Peyer's patch (tissue), 4 donors: ENCODE measurements at regions not wholly inside any gene's neighbourhood (a gene's known extent, or its start where the extent isn't known, plus 50 kb on each side); places are given as distances from the start of the nearest gene placed in this dataset.
A peak's percentile ranks its signal among the peaks of the same experiment; 100 is the strongest.

Experiments used
- DNase-seq, 3 donors: peaks; one replicate each; pipeline ENCODE4 v3.0.0-alpha.2; 2017 to 2019
- H3K27ac ChIP-seq, 4 donors: fragments of 200-600 bp; sonication (generic); one replicate each; pipeline ENCODE4 v1.5.1; 2016 to 2019
- H3K27me3 ChIP-seq, 2 donors: fragments of 200-600 bp; sonication (generic); one replicate each; pipeline ENCODE4 v1.5.1; 2019
- H3K36me3 ChIP-seq, 3 donors: fragments of 200-600 bp; sonication (generic); one replicate each; pipeline ENCODE4 v1.5.1; 2016 to 2019
- H3K4me1 ChIP-seq, 4 donors: fragments of 200-600 bp; sonication (generic); one replicate each; pipeline ENCODE4 v1.5.1; 2016 to 2019
- H3K4me3 ChIP-seq, 4 donors: fragments of 200-600 bp; sonication (generic); 1 replicate in 3 of 4; 2 replicates in 1 of 4; pipeline ENCODE4 v1.5.1; 2016 to 2019; ENCODE audit warnings: mild to moderate bottlenecking in 1 of 4
- H3K9me3 ChIP-seq, 4 donors: fragments of 200-600 bp; sonication (generic); one replicate each; pipeline ENCODE4 v1.5.1; 2016 to 2019; ENCODE audit warnings: mild to moderate bottlenecking in 1 of 4
- POLR2A ChIP-seq, 2 donors: fragments of 450-650 bp; IDR thresholded peaks; one replicate each; pipeline ENCODE4 v1.5.1; 2017; ENCODE audit warnings: antibody characterized with exemption in 2 of 2, mild to moderate bottlenecking in 2 of 2, moderate library complexity in 2 of 2
- TF ChIP-seq, protein P1 (sequence below), 6 experiments: fragments of 450-650 bp in 4 of 6; fragments of 200-600 bp in 2 of 6; sonication (generic) in 1 of 6; IDR thresholded peaks; one replicate each; pipeline ENCODE4 v1.5.1; 2017 to 2019; ENCODE audit warnings: antibody characterized with exemption in 6 of 6, mild to moderate bottlenecking in 3 of 6, moderate library complexity in 1 of 6

DNA sequence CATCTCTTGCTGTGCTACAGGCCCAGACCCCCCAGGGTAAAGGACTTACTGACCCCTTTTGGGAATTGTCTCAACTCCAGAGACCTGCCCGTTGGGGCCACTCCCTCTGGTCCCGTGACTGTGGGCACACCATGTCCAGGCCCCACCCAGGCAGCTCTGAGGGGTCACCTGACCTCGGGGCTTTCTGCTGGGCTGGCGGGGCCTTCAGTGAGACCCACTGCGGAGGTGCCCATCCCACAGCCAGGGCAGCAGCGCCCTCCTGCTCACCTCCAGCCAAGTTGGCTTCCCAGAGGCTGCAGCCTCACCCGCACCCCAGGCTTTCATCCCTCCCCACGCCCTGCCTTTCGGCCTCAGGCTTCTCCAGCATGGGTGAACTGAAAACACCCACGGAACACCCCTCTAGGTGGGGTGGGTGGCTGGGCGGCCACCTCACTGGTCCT is 147.2 kb downstream of the DNAJB6 start:
- Histone ChIP-seq H3K27ac (no peak overlapping the region), H3K4me3 (no peak overlapping the region), H3K4me1 (no peaks in the 10 kb centered on the region), H3K36me3 (no peaks in the 10 kb centered on the region), H3K9me3 (no peaks in the 10 kb centered on the region), H3K27me3 (no peaks in the 10 kb centered on the region)
- no peak for DNase-seq
- TF ChIP-seq, protein P1, sequence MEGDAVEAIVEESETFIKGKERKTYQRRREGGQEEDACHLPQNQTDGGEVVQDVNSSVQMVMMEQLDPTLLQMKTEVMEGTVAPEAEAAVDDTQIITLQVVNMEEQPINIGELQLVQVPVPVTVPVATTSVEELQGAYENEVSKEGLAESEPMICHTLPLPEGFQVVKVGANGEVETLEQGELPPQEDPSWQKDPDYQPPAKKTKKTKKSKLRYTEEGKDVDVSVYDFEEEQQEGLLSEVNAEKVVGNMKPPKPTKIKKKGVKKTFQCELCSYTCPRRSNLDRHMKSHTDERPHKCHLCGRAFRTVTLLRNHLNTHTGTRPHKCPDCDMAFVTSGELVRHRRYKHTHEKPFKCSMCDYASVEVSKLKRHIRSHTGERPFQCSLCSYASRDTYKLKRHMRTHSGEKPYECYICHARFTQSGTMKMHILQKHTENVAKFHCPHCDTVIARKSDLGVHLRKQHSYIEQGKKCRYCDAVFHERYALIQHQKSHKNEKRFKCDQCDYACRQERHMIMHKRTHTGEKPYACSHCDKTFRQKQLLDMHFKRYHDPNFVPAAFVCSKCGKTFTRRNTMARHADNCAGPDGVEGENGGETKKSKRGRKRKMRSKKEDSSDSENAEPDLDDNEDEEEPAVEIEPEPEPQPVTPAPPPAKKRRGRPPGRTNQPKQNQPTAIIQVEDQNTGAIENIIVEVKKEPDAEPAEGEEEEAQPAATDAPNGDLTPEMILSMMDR (IDR thresholded peaks at IDR 0.05), result no peak

DNA sequence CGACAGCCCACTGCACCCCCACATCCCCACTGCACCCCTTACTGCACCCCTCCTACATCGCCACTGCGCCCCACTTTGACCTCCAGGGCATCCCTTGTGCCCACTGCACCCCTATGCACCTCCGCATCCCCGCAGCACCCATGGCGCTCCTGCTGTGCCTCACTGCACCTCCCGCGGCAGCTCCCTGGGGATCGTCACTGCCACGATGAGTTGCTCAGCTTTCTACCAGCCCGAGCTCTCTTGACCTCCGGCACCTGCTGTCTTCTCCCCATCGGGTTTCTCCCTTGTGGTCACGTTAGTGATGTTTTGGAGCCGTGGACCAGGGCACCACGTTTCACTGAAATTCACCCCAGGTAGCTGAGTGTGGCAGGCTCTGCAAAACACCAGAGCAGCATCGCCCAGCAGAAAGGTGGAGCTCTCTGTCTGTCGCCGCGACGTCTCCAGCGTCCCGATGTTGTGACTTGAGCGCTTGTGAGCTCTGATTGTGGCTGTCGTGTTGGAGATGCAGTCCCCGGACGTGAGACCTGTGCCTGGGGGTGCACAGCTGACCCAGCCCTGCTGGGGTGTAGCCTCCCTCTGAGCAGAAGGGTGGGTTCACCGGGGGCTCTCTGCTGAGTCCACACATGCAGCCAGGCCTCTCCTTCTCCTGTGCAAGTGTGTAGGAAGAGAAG is 147.7 kb downstream of the DNAJB6 start:
- Histone ChIP-seq H3K36me3 (no peaks in the 10 kb centered on the region), H3K27me3 (no peaks in the 10 kb centered on the region), H3K9me3 (no peaks in the 10 kb centered on the region), H3K4me3 (no peak overlapping the region), H3K4me1 (no peaks in the 10 kb centered on the region), H3K27ac (no peak overlapping the region)
- DNase-seq, result peak in 1 of 3 donors; percentile 34
- TF ChIP-seq POLR2A (IDR thresholded peaks at IDR 0.05), result no peak
- TF ChIP-seq, protein P1 (IDR thresholded peaks at IDR 0.05), result no peak

DNA sequence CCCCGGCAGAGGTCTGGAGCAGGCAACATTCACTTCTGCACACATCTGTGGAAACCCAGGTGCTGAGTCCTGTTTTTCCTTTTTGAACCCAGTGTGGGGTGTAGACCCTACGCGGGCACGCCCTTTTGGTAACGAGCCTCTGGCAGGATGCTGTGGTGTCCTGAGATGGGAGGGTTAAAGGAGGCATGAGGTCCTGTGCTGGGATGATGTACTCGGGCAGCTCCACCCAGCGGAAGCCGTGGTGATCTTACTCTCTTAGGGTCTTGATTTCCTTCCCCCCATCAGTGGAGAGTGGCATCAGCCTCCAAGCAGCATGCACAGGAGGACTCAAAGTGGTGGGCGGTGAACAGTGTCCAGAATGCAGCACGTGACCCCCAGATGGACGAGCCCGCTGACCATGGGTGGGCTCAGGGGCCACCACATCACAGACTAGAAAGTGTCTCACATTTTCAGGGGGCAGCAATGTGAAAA is 148.6 kb downstream of the DNAJB6 start:
- H3K27me3 ChIP-seq, result no peaks in the 10 kb centered on the region
- H3K4me1 ChIP-seq, result no peaks in the 10 kb centered on the region
- no peak overlapping the region for H3K4me3 ChIP-seq
- no peak overlapping the region for H3K27ac ChIP-seq
- TF ChIP-seq, protein P1 (IDR thresholded peaks at IDR 0.05), result no peak
- TF ChIP-seq POLR2A (IDR thresholded peaks at IDR 0.05), result no peak
- peak in 1 of 3 donors; percentile 32 for DNase-seq
- H3K36me3 ChIP-seq, result no peaks in the 10 kb centered on the region
- H3K9me3 ChIP-seq, result no peaks in the 10 kb centered on the region

DNA sequence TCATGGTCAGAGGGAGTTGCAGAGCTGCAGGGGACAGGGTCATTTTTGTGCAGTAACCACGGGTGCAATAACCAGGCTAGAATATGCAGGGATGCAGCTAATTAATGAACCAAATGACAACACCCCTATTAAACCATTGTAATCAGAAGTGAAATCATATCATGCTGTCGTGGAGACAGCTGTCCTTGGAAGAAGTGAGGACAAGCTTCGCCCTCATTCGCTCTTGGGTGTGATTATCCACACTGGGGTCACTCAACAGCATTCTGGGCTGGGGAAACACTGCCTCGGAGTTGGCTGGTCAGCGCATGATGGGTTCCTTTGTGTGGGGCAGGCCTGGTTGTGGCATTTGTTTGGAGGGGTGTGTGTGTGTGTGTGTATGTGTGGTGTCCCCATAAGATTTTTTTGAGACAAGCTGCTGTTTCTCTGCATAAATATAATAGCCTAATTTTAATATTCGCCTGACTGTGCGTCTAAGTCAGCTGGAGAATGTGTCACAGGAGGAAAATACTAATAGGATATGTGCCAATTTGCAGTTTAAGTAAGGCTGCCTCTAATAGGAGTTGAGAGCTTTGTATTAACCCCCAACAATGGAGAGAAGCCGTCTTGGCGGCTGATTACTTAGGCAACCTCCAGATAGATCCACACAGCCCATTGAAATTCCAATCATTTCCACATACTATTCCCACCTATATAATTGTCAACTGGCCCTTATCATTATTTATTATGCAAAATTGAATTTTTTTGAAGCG is 149.4 kb downstream of the DNAJB6 start:
- Histone ChIP-seq H3K9me3 (no peaks in the 10 kb centered on the region), H3K27ac (no peak overlapping the region), H3K27me3 (no peaks in the 10 kb centered on the region), H3K4me3 (no peak overlapping the region), H3K4me1 (no peaks in the 10 kb centered on the region), H3K36me3 (no peaks in the 10 kb centered on the region)
- TF ChIP-seq, protein P1 (IDR thresholded peaks at IDR 0.05), result no peak
- TF ChIP-seq POLR2A (IDR thresholded peaks at IDR 0.05), result no peak
- peak in 1 of 3 donors; percentile 21 for DNase-seq

DNA sequence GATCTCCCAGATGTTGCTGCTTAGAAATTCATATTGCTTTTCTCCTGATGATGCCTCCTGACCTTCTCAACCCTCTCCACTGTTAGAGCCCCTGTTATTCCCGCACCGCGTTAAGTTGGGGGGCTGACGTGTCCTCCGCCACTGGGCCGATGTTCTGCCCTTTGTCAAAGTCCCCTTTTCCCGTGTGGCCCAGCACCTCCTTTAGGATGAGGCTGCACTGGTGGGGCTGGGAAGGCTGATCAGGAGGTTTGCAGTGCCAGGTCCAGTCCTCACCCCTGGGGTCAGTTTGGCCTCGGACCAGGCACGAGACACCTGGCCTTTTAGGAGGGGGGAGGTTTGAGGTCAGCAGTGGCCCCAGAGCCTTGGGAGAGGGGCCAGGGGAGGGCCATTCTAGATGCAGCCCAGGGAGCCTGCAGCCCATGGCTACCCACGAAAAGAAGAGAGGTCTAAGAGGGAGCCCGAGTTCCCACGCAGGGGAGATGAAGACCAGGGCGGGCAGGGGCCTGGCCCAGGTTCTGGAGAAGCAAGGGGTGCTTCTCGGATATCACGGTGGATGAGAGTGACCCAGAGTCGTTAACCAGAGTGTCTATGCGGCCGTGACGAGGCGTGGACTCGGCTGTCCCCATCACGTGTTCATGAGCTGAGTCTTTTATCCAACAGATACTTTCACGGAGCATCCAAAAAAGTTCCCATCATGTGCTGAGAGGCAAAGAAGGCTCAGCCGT is 150.4 kb downstream of the DNAJB6 start:
- Histone ChIP-seq H3K36me3 (no peaks in the 10 kb centered on the region), H3K9me3 (no peaks in the 10 kb centered on the region), H3K4me3 (no peak overlapping the region), H3K27me3 (no peaks in the 10 kb centered on the region), H3K27ac (no peak overlapping the region), H3K4me1 (no peaks in the 10 kb centered on the region)
- TF ChIP-seq POLR2A (IDR thresholded peaks at IDR 0.05), result no peak
- TF ChIP-seq, protein P1 (IDR thresholded peaks at IDR 0.05), result no peak
- DNase-seq, result peak in 1 of 3 donors; percentile 29
